GM19025 (cell line): ENCODE measurements at regions not wholly inside any gene's neighbourhood (a gene's known extent, or its start where the extent isn't known, plus 50 kb on each side); places are given as distances from the start of the nearest gene placed in this dataset.
A peak's percentile ranks its signal among the peaks of the same experiment; 100 is the strongest.
"Not testable (repeated sequence)": the region's sequence is repeated elsewhere in the genome, so short reads cannot be mapped to it uniquely, and the experiment has no call there.

ENCODE experiments used
- ATAC-seq: cut with Tn5 transposase; IDR thresholded peaks from one replicate; pipeline ENCODE4 v1.9.1; 2021; ENCODE audit warnings: mild to moderate bottlenecking, low read depth, moderate library complexity; ENCODE audit not compliant: unreplicated experiment

DNA sequence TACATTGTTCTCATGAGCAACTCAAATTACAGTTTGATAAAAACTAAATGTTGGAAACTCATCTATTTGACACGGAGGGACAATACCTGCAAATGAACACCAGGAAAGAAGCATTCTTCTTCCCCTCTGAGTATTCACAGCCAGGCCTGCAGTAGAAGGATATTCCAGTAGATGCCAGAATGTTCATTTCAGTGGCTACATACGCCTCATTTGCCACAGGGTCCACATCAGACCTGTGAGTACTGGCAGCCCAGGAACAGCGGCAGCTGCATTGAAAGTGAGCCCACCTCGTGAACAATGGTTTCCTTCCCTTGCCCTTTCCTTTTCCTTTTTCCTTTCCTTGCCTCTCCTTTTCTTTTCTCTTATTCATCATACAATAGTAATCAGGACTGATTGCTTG, 81.1 kb upstream of the NEIL3 start:
- no peak for ATAC-seq

DNA sequence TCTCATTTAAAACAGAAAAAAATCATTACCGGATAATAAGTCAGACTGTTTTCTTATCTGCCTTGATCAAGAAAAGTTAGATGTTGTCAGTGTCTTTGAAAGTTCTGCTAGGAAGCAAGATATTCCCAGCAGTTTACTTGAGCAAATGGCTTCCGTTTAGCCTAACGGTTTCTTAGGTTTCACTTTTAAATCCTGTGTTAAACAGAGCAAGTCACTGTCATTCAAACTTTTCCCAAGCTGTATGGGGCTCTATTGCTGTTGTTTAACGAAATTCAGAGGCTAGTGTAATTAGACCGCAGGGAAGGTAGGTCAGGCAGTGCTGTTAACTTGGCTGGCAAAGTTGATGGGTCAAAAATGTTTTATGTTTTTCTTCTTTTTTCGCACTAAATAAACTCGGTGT, 80.3 kb upstream of the NEIL3 start:
- no peak for ATAC-seq

DNA sequence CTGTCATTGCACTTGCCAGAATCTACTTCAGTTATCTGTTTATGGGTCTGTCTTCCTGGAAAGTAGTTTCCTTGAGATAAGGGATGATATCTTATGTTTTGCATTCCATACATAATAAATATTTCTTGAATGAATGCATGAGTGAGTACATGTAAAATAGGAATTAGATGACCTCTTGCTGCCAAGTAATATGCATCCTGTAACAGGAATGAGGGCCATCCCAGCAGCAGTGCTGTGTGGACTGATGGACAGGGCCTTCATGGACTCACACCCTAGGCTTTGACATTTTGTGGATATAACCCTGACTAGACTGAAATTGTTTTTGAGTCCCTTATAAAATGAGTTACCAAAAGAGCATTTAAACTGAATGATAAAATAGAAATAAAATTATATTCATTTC, 77.2 kb upstream of the NEIL3 start:
- no peak for ATAC-seq

DNA sequence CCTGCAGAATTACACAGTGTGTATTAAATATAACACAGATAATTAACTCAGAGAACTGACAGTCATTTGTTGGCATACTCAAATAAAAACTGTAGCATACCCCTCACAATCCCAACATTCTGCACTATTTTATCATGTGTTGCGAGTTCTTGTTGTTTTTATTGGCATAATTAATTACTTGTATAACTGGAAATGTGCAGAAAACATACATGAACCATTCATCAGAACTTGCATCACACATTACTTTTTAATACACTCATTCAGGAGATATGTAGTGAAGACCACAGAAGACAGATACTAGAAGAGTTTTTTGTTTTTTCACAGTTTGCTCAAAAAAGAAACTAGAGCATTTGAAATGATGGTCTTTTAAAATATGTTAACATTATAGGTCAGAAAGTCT, 74.6 kb upstream of the NEIL3 start:
- no peak for ATAC-seq

DNA sequence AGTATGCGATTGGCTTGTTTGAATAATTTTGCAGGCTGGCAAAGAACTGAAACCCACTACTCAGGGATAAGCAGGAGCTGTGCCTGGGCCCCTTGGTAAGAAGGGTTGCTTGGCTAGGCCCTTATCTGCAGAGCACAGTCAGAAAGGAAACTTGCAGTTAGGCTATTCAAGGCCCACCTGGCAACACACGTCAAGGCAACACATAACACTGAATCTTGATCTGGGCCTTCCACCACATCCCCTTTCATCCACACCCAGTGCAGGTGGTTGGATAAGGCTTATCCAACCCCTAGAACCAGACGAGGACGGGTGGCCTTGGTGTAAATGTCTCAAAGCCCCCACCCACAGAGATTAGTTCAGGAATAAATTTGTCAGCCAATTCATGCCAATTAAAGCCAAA, 72.8 kb upstream of the NEIL3 start:
- no peak for ATAC-seq

DNA sequence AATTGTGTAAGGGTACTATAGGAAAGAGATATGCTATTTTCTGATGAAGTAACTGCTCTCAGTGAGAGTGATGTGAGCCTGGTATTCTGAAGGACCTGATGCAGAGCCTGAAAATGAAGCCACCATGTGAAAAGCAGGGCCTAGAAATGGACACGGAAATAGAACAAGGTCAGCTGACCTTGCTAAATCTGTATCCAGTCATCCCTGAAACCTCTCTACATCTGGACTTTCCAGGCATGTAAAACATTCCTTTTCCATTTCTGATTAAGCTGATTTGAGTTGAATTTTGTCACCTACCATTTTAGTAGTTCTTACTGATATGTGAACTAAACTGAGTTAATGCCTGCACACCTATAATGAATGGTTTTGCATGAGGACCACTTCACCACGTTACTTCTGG, 72.4 kb upstream of the NEIL3 start:
- no peak for ATAC-seq

DNA sequence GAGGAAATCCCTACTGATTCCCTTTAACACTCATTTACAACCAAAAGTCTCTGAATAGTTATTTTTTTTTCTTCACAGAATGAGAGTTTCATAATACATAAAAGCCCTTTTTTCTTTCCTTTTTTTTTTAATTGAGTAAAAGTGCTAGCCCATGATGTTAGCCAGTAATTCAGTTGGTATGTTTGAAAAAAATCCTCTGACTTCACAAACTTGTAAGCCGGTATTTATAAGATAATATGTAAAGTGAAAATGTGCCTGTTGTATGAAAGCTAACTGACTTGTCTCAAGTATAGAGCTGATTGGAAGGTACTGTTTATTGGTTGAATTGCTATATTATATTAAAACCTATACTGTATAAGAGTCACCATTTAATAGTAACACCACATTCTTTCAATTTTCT, 70.2 kb upstream of the NEIL3 start:
- ATAC-seq, result no peak

DNA sequence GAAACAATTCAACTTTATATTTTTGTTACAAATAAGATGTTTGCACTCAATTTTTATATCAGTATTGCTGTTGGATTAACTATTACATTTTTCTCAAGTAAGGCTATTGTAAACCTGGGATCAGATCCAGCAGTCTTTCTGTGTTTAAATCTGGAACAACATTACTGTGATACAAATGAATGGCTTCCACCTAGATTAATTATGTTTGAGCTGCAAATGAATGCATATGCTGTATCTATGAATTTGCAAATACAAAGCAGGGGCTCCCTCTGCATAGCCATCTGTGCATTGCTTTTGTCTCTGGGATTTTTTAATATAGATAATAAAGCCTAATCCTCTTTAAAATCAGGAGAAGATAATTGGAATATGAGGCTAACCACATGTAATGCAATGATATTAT, 69.8 kb upstream of the NEIL3 start:
- ATAC-seq, result no peak

DNA sequence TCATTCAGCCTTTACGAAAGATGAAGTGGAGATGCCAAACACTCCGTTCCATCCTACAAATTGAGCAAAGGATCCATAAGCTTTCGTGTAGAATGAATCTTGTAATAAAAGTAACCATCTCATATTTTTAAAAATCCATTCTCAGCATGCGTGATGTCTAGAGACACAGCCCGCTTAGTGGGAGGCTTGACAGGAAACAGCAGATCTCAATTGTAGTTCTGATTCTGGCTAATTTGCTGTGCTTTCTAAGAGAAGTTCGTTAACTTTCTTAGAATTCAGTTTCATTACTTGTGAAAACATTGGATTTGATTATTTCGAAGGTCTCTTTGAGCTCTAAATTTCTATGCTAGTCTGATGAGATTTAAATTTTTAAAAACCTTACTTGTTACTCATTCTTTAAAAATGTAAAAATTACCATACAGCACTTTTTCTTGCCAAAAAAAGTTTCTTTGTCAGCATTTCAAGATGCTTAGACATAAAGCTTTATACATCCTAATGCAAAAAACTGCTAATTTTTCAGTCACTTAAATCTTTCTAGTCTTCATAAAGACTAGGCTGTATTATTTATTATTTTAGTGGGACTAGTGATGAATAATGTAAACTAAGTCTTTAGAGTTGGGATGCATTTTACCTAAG, 66.9 kb upstream of the NEIL3 start:
- no peak for ATAC-seq

DNA sequence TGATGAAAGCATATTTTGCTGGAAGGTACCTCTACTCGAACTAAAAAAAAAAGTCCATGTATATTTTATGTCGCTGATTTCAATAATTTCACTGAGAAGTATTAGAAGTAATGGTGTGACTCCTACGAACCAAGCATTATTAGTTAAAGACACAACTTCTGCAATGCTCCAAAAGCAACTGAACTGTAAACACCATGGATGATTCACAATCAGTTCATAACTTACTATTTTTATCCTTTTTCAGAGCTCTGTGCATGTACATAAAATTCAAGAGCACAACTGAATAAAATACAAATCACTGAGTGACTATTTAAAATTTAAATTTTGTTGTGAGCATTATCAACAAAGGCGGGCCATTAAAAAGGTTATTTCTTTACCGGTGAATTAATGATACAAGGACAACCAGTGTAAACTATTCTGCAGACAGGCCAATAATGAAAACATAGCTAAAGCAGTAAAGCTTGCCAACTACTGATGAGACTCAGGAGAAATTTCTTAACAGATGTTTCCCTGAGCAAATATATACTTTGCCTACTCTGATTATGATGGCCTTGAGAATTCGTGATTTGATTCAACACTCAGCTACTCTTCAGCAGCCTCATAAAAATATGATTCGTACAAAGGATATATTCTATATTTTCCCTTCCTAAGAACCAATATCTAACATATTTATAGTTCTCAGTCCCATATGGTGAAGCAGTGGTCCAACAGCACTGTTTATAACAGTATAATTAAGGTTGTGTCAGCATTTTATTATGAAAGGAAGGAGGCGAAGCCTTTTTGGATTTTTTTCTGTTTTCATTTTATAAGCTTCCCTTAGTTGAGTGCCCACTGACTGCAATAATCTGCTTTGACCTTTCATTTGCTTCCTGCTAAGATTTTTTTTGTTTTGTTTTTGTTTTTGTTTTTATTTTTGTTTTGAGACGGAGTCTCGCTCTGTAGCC, 62.8 kb upstream of the NEIL3 start:
- ATAC-seq, result no peak

DNA sequence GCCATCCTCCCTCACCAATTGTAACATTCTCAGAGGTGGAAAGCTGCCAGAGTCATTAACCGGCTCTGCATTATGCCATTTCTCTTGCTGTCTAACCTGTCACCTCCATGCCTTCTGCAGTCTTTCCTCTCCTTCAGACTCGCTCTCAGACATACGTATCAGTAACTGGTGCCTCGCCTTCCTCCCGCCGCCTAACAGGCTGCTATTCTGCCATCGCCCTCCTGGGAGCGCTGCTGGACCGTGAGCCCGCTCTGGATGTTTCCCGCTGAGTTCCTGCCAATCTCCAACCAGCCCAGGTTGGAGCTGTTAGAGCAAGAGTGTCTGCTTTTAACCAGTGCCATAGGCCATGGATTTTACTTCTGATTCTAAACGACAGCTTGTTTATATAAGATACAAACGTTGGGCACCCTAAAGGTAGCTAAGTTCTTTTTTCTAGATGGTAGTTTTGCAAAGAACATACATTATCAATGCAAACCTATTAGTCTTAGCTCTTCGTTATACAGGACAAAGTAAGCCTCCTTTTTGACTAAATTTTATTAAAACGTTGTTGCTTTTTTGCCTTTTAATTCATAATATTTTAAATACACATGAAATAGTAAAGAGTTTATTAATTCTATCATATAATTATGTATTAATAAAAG, 59.5 kb upstream of the NEIL3 start:
- peak; percentile 86 for ATAC-seq

DNA sequence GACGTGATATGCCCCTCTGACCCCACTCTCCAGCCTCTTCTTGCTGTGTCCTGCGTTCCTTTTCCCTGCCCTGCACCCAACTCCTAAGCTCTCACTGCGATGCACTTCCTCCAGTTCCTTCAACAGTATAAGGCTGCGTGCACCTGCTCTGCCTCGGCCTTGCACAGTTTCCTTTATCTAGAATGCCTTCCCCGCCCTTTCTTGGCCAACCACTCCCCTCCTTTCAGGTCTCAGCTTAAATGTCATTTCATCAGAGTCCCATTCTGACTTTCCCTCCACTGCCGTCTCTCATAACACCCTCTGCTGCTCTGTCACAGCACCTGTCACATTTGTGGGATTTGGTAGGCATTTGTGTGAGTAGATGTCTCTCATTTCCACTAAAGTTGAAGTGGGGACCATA, 58.4 kb upstream of the NEIL3 start:
- no peak for ATAC-seq

DNA sequence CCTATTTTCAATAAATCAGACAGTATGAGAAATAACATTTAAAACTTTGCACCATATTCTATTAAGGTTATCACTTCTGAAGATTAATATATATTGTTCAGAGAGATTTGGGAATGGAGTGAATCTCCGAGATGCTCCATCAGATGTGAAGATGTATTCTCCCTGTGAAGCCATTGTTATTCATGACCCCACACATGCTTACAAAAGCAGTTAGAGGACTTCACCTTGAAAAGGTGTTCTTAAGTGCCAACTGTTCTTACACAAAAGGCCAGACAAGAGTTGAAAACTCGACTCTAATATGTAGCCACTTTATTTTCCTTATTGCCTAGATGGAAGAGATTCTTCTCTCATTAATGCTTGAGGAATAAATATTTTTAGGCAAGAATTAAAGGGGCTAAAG, 54.3 kb upstream of the NEIL3 start:
- no peak for ATAC-seq

DNA sequence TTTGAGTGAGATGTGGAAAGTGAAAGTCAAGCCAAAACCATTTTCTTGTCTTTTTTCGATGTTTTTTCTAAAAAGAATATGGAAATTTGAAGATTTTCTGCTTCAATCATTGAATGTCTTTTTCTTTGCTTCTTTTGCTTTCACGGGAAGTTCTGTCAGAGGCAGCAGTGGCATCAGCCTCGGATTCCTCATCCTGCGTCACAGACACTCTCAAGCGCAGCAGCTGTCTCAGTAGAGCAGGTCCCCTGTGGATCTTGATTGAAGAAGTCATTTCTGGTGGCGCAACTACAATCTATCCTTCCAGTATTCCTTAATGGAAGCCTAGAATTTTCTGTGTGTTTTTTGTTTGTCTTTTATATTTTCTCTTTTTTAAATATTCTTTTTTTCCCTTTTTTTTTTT, 52.7 kb upstream of the NEIL3 start:
- ATAC-seq, result no peak

DNA sequence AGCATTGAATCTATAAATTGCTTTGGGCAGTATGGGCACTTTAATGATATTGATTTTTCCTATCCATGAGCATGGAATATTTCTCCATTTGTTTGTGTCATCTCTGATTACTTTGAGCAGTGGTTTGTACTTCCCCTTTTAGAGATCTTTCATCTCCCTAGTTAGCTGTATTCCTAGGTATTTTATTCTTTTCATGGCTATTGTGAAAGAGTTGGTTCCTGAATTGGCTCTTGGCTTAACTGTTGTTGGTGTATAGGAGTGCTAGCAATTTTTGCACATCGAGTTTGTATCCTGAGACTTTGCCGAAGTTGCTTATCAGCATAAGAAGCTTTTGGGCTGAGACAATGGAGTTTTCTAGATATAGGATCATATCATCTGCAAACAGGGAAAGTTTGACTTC, 50.2 kb upstream of the NEIL3 start:
- not testable (repeated sequence) for ATAC-seq
